Stimulated activated CD8-positive, alpha-beta memory T cell treated with anti-CD3 and anti-CD28 coated beads, Interleukin-2, amount 100 ng/mL, for 1 hour (primary cell): ENCODE measurements at regions not wholly inside any gene's neighbourhood (a gene's known extent, or its start where the extent isn't known, plus 50 kb on each side); places are given as distances from the start of the nearest gene placed in this dataset.

Experiments used
- DNase-seq, 2 donors: peaks; one replicate each; pipeline ENCODE4 v3.0.0-alpha.2; 2020; ENCODE audit warnings: low read depth in 2 of 2

- no peak for DNase-seq
These were observed 214.9 kb upstream of the BTG1 start for GRCh38 chr12:92360543-92360942.

- no peak for DNase-seq
These were observed 214.0 kb upstream of the BTG1 start for GRCh38 chr12:92359581-92360209.

GRCh38 chr12:92357584-92358261 lies 212.1 kb upstream of the BTG1 start:
- no peak for DNase-seq

- DNase-seq = no peak
These were observed 210.8 kb upstream of the BTG1 start for GRCh38 chr12:92356425-92356824.

DNA sequence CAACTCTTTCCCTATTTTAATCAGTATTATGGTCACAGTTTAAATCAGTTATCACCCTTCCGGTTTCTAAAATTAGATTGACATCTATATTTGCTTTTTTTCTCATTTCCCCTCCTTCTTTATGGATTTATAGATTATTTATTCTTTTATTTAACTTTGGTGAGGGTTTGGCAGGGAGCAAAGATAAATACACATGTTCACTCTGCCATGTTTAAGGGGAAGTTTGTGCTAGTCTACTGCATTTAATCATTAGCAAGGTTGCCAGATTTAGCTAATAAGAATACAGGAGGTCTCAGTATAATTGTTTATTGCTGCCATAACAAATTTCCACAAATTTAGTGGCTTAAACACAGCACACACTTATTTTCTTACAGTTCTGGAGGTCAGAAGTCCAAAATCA lies 204.0 kb upstream of the BTG1 start:
- DNase-seq = no peak

DNA sequence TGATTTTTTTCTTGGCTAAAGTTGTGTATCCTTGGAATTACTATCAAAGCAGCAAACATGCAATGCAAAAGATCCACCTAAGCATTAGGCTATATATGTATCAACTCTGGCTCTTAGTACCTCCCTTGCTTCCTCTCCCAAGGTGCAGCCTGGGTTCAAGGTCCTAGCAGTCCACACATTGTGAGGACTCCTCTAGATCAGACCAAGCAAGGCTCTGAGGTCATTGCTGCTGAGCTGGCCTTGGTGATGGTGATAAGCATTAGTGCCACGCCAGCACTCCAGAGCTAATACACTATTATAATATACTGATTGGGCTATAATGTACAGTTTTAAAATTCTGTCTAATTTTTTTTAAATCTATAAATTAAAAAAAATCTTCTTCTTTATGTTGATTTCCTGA lies 196.9 kb upstream of the BTG1 start:
- no peak for DNase-seq

- DNase-seq = no peak
These were observed 195.5 kb upstream of the BTG1 start for GRCh38 chr12:92341065-92341668.

DNA sequence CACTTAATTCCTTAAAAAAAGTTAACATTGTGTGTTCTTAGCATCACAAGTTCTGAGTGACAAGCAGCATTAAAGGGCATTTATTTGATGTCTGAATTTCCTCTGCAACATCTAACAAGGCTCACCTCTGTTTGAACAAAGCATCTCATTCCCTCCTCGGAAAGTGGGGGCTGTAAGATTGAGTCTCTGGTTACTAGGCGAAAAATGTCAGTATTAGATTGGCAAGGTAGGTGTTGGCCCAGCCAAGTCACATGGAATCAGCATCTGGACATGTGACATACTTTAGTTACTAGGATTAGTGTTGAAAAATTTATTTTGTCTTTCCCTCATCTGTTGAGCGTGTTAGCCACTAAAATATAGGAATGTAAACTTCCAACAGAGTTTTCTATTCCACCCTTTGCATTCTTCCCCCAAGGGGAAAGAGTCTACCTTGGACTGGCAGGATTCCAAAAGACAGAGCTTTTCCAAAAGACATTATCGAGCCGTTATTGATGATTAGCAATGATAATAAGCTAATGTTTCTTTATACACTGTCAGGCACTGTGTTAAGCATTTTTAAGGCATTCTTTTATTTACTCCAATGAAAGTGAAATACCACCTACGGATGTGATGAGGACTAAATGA lies 194.9 kb upstream of the BTG1 start:
- no peak for DNase-seq

DNA sequence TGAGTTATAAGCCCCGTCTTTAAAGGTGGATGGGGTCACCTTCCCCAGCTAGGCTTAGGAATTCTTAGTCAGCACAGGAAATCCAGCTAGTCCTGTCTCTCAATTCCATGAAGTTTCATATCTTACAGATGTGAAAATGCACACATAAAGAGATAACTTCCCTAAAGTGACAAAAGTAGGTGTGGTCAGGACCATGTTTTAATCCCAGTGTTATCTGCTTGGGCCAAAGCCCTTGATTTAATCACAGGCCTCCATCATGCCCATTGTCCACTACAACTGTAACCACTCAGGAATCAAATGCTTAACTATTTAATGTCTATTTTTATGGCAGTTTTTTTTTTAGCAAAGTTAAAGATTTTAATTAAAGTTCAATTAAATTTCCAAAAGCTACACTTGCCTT lies 194.4 kb upstream of the BTG1 start:
- DNase-seq = no peak

DNA sequence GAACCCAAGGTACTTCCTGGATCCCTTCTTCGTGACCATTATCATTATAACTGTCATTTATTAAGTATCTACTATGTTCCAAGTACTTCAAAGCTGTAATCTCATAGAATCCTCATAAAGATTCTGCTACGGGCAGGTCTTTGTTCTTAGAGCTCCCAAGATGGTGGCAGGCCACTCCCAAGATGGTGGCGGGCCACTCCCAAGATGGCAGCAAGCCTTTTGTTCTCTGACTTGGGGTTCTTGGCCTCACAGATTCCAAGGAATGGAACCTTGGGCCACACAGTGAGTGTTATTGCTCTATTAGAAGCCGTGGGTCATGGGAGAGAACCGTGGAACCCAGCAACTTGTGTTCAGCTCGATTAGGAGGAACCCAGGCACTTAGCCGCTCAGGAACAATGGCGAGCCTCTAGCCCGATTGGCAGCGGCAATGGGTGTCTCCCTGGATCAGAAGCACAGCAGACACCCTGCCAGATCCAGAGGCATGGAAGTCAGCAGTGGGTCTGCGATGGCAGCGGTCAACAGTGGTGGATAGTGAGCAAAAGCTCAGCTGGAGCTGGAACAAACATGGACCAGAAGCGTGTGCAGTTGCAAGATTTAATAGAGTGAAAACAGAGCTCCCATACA lies 193.7 kb upstream of the BTG1 start:
- no peak for DNase-seq

GRCh38 chr12:92338671-92339070 lies 193.0 kb upstream of the BTG1 start:
- DNase-seq = no peak

DNA sequence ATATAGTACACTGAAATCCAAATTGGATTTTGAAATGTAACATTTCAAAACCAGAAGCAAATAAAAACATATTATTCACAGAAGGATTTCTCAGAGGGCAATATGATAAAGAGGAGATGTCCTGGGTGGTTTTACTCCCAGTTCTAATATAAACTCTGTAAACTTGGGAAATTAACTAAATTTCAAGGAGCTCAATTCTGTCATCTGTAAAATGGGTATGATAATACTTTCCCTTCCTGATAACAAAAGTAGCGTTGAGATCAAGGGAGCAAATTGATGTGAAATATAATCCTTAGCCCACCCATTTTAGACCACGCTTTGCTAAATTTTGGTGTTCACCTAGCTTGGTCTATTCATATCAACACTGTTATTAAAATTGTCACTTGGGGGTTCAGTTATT lies 192.5 kb upstream of the BTG1 start:
- DNase-seq = no peak

- DNase-seq = no peak
These were observed 191.5 kb upstream of the BTG1 start for GRCh38 chr12:92337128-92337527.

GRCh38 chr12:92336641-92337040 lies 191.0 kb upstream of the BTG1 start:
- no peak for DNase-seq

DNA sequence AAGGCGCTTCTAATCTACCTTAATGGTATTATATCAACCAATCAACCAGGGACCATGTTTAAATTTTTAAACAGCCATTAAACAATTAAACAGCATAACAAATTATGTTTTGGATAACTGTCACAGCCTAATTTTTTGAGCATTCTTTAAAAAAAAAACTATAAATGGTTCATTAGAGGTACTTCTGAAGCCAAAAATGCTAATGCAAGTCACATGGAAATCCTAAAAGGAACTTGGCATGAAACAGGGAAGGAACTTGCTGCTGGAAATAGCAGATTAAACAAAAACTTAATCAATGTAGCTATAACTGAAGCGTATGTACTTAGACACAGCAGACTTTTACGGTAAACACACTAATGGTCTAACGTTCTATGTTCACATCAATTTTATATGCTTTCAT lies 190.2 kb upstream of the BTG1 start:
- no peak for DNase-seq

DNA sequence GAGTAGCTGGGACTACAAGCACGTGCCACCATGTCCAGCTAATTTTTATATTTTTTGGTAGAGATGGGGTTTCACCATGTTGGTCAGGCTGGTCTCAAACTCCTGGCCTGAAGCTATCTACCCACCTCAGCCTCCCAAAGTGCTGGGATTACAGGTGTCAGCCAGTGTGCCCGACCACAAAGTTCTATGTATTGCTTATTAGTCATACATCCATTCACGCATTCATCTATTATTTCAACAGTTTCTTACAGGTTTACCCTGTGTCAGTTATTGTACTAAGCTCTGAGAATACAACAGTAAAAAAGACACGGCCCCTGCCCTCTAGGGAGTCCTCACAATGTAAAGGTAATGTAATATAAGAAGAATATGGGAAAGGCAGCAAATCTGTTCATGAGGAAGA lies 188.9 kb upstream of the BTG1 start:
- DNase-seq = no peak

DNA sequence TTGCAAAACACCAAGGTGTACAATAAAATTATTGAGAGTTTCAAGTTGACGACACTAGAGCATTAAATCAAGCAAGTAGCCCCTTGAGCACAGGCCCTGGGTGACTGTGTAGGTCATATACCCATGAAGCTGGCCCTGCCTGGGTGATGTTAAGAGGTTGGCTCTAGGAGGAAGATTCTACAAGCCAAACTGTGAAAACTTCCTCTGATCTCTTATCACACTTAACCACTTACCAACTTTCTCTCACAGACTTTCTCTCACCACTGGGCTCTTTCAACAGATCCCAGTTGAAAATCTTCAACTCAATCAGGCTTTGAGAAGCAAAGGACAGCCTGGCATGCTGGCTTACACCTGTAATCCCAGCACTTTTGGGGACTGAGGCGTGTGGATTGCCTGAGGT lies 186.9 kb upstream of the BTG1 start:
- no peak for DNase-seq

- DNase-seq = no peak
These were observed 185.7 kb upstream of the BTG1 start for GRCh38 chr12:92331383-92331782.

GRCh38 chr12:92330654-92331053 lies 185.0 kb upstream of the BTG1 start:
- DNase-seq = no peak

DNA sequence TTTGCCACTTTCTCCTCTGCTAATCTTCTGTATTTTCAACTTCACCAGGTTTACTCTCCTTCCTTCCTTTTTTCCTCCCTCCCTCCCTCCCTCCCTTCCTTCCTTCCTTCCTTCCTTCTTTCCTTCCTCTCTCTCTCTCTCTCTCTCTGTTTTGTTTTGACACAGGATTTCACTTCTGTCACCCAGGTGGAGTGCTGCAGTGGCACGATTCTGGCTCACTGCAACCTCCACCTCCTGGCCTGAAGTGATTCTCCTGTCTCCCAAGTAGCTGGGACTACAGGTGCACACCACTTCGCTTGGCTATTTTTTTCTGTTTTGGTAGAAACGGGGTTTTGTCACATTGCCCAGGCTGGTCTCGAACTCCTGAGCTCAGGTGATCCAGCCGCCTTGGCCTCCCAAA lies 181.2 kb upstream of the BTG1 start:
- no peak for DNase-seq

GRCh38 chr12:92324849-92325500 lies 179.3 kb upstream of the BTG1 start:
- DNase-seq = no peak

DNA sequence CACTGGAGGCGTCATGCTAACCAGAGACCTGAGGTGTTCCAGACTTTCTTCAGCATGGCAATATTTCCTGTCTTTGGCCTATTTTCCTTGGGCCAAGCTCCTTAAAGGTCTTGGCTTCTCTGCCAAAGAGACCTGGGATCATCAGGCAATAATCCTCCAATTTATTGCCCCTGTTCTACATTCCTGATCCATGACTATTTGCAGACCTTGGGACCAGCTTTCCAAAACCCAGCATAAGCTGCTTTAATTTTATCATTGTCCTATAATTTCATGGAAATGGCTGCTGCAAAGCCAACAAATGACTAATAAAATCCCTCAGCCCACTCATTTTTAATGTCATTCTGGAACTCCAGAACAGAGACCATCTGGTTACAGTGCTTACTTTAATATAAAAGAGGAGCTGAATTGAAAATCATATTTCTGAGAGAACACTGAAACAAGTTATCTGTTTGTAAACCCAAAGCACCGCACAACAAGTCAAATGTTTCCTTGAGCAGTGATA lies 166.9 kb upstream of the BTG1 start:
- no peak for DNase-seq
